Thoracic aorta (tissue), 2 donors: ENCODE measurements at regions not wholly inside any gene's neighbourhood (a gene's known extent, or its start where the extent isn't known, plus 50 kb on each side); places are given as distances from the start of the nearest gene placed in this dataset.

Experiments
- ATAC-seq: fragments of 150-250 bp; one replicate; pipeline ENCODE4 v1.8.0; 2017; ENCODE audit warnings: low read depth; ENCODE audit not compliant: insufficient number of reproducible peaks, low FRiP score
- DNase-seq: peaks from one replicate; pipeline ENCODE4 v3.0.0-alpha.2; 2020; ENCODE audit warnings: low spot score
- H3K27ac ChIP-seq, 2 donors: fragments of 200-600 bp; sonication (generic); 1 replicate in 1 of 2; 2 replicates in 1 of 2; pipeline ENCODE4 v1.5.1; 2016; ENCODE audit warnings: mild to moderate bottlenecking in 2 of 2, moderate library complexity in 2 of 2
- H3K27me3 ChIP-seq: fragments of 200-600 bp; sonication (generic); replicated peaks from 2 replicates; pipeline ENCODE4 v1.6.0; 2016; ENCODE audit warnings: mild to moderate bottlenecking; ENCODE audit not compliant: insufficient read depth
- H3K36me3 ChIP-seq: fragments of 200-600 bp; sonication (generic); one replicate; pipeline ENCODE4 v1.5.1; 2016
- H3K4me1 ChIP-seq, 2 donors: fragments of 200-600 bp; sonication (generic); 1 replicate in 1 of 2; 2 replicates in 1 of 2; pipeline versions ENCODE4 v1.5.1 to v1.6.0; 2016; ENCODE audit warnings: low read depth in 2 of 2, mild to moderate bottlenecking in 1 of 2; ENCODE audit not compliant: control insufficient read depth in 1 of 2
- H3K4me3 ChIP-seq: fragments of 200-600 bp; sonication (generic); 2 replicates; pipeline ENCODE4 v1.5.1; 2016; ENCODE audit warnings: mild to moderate bottlenecking
- H3K9me3 ChIP-seq: fragments of 200-600 bp; sonication (generic); 2 replicates; pipeline ENCODE4 v1.5.1; 2016
- CTCF ChIP-seq: fragments of 200-600 bp; sonication (generic); IDR thresholded peaks from one replicate; pipeline ENCODE4 v1.5.1; 2019; ENCODE audit warnings: antibody characterized with exemption

- Histone ChIP-seq H3K9me3 (no peaks in the 10 kb centered on the region), H3K27me3 (no peaks in the 10 kb centered on the region), H3K36me3 (no peaks in the 10 kb centered on the region), H3K4me1 (no peaks in the 10 kb centered on the region), H3K4me3 (no peak overlapping the region), H3K27ac (no peak overlapping the region)
- DNase-seq (no peak), ATAC-seq (no peak)
- TF ChIP-seq CTCF = no peak
Measured at GRCh38 chr14:45519766-45520165, 266.8 kb upstream of the MIS18BP1 start.

DNA sequence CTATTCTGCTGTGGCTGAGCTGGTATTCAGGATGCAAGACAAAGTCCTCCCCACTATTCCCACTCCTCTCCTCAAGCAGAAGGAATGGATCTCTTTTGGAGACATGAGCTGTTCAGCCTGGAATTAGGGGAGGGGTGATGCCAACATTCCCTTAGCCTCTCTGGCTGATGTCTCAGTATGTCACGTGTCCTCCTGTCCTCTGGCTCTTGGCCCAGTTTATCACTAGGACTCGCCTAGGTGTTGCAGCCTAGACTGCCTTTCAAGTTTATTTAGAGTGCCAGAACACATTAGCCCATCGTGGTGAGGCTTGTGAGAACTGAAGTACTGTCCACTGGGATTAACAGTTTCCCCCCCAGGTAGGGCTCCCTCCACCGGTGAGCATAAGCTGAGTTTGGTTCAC lies 239.9 kb upstream of the MIS18BP1 start:
- H3K27me3 ChIP-seq = no peaks in the 10 kb centered on the region
- H3K9me3 ChIP-seq = no peaks in the 10 kb centered on the region
- DNase-seq (no peak), ATAC-seq (no peak)
- no peak overlapping the region for H3K27ac ChIP-seq
- H3K36me3 ChIP-seq = no peaks in the 10 kb centered on the region
- no peak for TF ChIP-seq CTCF
- no peak overlapping the region for H3K4me3 ChIP-seq
- no peaks in the 10 kb centered on the region for H3K4me1 ChIP-seq

DNA sequence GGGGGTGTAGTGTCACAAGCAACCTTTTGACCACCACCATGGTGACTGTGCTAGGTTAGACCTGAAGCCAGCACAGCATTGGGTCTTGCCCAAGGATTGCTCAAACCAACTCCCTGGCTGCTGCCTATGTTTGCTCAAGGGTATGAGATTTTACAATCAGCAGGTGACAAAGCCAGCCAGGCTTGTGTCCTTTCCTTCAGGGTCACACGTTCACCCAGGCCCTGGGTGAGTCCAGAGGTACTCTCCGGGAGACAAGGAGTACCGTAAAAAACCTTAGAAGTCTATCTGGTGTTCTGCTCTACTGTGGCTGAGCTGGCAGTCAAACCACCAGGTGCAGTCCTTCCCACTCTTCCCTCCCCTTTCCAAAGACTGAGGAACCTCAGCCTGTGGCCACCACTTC lies 238.9 kb upstream of the MIS18BP1 start:
- Histone ChIP-seq H3K36me3 (no peaks in the 10 kb centered on the region), H3K4me1 (no peaks in the 10 kb centered on the region), H3K9me3 (no peaks in the 10 kb centered on the region), H3K27ac (no peak overlapping the region), H3K27me3 (no peaks in the 10 kb centered on the region), H3K4me3 (no peak overlapping the region)
- ATAC-seq = no peak
- TF ChIP-seq CTCF = no peak
- no peak for DNase-seq

DNA sequence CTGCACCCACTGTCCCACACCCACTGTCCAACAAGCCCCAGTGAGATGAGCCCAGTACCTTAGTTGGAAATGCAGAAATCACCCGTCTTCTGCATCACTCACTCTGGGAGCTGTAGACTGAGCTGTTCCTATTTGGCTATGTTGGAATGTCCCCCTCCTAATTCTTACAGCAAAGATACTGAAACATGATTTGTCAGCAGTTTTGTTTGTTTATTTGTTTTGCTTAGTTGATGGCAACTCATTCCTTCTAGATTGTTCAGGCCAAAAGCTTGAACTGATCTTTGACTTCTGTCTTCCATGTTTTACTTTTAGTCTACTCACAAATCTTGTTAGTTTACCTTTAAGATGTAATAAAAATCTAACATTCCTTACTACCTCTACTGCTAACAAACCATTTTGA lies 233.6 kb upstream of the MIS18BP1 start:
- ATAC-seq (no peak), DNase-seq (no peak)
- Histone ChIP-seq H3K36me3 (no peaks in the 10 kb centered on the region), H3K4me1 (no peaks in the 10 kb centered on the region), H3K27me3 (no peaks in the 10 kb centered on the region), H3K4me3 (no peak overlapping the region), H3K27ac (no peak overlapping the region), H3K9me3 (peaks cover 3% of the 10 kb centered on the region)
- TF ChIP-seq CTCF = no peak

- H3K9me3 ChIP-seq = no peaks in the 10 kb centered on the region
- H3K27me3 ChIP-seq = no peaks in the 10 kb centered on the region
- no peaks in the 10 kb centered on the region for H3K36me3 ChIP-seq
- H3K27ac ChIP-seq = no peak overlapping the region
- DNase-seq (no peak), ATAC-seq (no peak)
- H3K4me1 ChIP-seq = no peaks in the 10 kb centered on the region
- no peak overlapping the region for H3K4me3 ChIP-seq
- TF ChIP-seq CTCF = no peak
Measured at GRCh38 chr14:45467023-45467422, 214.0 kb upstream of the MIS18BP1 start.
